ENCODE measurements at regions not wholly inside any gene's neighbourhood (a gene's known extent, or its start where the extent isn't known, plus 50 kb on each side); places are given as distances from the start of the nearest gene placed in this dataset.

DNA sequence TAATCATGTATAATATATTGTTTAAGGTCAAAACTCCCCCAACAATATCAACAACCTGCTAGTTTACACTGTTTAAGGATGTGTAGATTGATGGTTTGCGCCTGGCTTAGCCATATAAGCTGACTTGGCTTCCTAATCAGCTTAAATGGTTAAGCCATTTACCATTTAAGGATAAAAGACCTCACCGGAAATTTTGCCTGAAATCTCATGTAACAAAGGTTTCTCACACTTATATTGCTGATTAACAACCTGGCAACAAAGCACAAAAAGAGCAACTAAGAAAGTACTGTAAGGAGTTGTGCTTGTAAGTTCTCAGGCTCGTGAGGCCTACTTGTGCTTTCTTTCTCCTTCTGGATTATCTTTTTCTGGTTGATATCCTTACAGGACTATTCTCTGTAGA is 485.2 kb downstream of the GABRG1 start:
- TF ChIP-seq, protein P1, sequence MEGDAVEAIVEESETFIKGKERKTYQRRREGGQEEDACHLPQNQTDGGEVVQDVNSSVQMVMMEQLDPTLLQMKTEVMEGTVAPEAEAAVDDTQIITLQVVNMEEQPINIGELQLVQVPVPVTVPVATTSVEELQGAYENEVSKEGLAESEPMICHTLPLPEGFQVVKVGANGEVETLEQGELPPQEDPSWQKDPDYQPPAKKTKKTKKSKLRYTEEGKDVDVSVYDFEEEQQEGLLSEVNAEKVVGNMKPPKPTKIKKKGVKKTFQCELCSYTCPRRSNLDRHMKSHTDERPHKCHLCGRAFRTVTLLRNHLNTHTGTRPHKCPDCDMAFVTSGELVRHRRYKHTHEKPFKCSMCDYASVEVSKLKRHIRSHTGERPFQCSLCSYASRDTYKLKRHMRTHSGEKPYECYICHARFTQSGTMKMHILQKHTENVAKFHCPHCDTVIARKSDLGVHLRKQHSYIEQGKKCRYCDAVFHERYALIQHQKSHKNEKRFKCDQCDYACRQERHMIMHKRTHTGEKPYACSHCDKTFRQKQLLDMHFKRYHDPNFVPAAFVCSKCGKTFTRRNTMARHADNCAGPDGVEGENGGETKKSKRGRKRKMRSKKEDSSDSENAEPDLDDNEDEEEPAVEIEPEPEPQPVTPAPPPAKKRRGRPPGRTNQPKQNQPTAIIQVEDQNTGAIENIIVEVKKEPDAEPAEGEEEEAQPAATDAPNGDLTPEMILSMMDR (conservative IDR thresholded peaks at IDR 0.05; ENCODE audit: low read depth, low read length) = no peak
- peak; percentile 95 for DNase-seq (ENCODE audit: low read depth)
- no peak overlapping the region for H3K4me3 ChIP-seq (ENCODE audit: low read length)

DNA sequence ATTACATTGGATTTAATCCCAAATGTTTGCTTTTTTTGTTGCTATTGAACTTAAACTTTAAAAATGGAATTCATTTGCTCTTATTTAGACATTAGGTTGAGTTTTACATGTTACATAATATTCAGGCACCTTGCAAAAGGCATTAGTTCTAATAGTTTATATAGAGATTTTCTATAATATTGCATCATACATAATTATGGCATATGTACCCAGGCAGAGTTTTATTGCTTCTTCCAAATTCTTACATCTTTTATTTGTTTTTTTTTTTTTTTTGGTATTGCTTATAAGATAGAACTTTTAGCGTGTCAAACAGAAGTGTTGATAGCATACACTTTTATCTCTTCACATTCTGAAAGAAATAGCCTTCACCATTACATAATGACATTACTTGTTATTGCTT is 487.7 kb downstream of the GABRG1 start:
- H3K4me3 ChIP-seq (ENCODE audit: low read length) = no peak overlapping the region
- no peak for DNase-seq (ENCODE audit: low read depth)
- TF ChIP-seq, protein P1 (conservative IDR thresholded peaks at IDR 0.05; ENCODE audit: low read depth, low read length) = no peak

DNA sequence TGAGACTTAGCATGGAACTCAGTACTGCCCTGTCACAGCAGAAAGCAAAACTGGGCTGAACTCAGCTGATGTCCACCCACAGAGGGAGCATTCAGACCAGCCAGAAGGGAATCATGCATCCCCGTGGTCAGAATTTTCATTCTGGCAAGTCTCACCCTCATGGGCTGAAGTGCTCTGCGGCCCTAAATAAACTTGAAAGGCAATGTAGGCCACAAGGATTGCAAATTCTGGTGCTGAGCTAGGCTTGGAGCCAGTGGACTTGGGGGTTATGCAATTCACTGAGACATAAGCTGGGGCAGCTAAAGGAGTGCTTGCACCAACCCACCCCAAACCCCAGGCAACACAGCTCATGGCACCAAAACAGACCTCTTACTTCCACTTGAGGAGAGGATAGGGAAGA is 494.1 kb downstream of the GABRG1 start:
- DNase-seq (ENCODE audit: low read depth) = no peak
- H3K4me3 ChIP-seq (ENCODE audit: low read length) = no peak overlapping the region
- TF ChIP-seq, protein P1 (conservative IDR thresholded peaks at IDR 0.05; ENCODE audit: low read depth, low read length) = no peak

DNA sequence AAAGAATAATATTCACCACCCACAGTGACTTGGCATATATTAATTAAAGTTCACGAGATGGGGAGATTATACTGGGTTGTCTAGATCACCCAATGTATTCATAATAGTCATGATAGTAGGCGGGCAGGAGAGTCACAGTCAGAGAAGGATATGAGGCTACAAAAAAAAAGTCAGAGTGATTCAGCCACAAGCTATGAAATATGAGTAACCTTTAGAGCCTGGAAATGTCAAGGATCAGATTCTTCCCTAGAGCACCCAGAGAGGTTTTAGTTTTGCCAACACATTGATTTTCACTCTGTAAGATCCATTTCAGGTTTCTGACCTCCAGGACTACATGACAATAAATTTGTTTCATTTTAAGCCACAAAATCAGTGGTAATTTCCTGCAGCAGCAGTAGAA is 501.9 kb downstream of the GABRG1 start:
- TF ChIP-seq, protein P1 (conservative IDR thresholded peaks at IDR 0.05; ENCODE audit: low read depth, low read length) = no peak
- H3K4me3 ChIP-seq (ENCODE audit: low read length) = no peak overlapping the region
- DNase-seq (ENCODE audit: low read depth) = peak; percentile 58

DNA sequence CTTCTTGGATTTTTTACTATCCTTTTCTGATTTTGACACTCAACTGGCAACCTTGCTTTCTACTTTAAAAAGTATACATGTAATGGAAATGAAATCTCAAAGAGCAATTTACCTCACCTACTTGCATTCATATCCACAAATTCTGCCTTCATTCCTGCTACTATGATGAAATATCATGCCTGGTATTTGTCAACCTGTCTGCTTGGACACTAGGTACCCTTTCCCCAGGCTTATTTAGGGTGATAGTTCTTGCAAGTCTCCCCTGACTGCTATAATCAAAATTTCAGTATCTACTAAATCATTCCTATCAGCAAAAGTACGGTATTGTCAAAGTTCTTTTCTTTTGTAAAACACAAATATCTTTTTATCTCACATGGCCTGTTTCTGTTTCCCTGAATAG is 503.0 kb downstream of the GABRG1 start:
- H3K4me3 ChIP-seq (ENCODE audit: low read length) = no peak overlapping the region
- TF ChIP-seq, protein P1 (conservative IDR thresholded peaks at IDR 0.05; ENCODE audit: low read depth, low read length) = no peak
- no peak for DNase-seq (ENCODE audit: low read depth)

DNA sequence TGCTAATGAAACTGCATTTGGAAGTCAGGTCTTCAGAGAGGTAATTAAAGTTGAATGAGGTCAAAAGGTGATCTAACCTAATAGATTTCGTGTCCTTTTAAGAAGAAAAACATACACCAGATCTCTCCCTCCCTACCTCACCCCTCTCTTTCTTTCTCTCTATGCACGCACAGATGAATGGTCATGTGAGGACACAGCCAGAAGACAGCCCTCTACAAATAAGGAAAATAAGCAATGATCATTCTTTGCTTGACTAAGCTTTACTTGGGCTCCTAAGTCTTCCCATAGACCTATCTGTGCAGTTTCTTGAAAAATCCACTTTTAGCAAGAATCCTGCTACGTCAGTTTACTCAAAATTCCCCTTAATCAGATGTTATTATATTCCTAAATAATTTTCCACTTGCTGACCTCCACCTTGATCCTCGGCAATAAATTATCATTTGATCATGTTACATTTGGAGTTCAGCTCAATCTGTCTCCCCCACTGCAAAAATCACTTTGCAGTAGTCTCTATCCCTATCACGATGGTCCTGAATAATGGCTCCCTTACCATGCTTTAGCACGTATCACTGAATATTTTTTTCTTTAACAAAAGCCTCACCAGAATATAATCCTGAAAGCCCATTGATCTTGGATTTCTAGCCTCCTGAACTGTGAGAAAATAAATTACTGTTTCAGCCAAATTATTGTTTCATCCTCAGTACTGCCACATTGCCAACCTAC is 527.3 kb downstream of the GABRG1 start:
- TF ChIP-seq, protein P1 (conservative IDR thresholded peaks at IDR 0.05; ENCODE audit: low read depth, low read length) = no peak
- no peak for DNase-seq (ENCODE audit: low read depth)
- no peak overlapping the region for H3K4me3 ChIP-seq (ENCODE audit: low read length)

DNA sequence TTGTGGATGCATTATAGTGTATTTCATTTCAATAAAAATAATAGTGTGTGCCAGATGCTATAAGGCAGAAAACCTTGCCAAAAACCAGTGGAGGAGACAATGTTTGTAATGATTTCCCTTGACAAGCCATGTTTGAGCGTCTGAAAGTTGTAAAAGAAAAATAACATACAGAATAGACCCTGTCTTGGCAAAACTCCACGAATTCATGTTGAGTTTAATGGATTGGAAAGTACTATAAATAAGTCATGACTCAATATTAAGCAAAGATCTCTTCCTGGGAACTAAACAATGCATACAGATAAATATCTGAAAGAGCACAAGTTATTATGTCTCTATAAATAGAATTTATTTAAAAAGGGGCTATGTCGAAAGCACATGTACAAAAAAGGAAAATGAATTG is 543.5 kb downstream of the GABRG1 start:
- DNase-seq (ENCODE audit: low read depth) = peak; percentile 56
- TF ChIP-seq, protein P1 (conservative IDR thresholded peaks at IDR 0.05; ENCODE audit: low read depth, low read length) = no peak
- H3K4me3 ChIP-seq (ENCODE audit: low read length) = no peak overlapping the region
